ENCODE measurements at regions not wholly inside any gene's neighbourhood (a gene's known extent, or its start where the extent isn't known, plus 50 kb on each side); places are given as distances from the start of the nearest gene placed in this dataset.

DNA sequence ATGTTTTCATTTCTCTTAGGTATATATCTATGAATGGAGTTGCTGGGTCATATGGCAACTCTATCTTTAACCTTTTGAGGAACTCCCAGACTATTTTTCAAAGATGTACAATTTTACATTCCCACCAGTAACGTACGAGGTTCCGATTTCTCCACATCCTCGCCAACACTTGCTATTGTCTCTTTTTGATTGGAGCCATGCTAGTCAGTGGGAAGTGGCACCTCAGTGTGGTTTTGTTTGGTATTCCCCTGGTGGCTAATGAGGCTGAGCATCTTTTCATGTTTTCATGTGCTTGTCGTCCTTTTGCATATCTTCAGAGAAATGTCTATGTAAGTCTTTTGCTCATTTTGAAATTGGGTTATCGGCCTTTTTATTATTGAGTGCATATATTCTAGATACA is 178.6 kb upstream of the EXOC2 start:
- H3K4me1 ChIP-seq (ENCODE audit: control insufficient read depth, extremely low read depth, insufficient read depth, low read length): no peaks in the 10 kb centered on the region
- no peaks in the 10 kb centered on the region for H4K20me1 ChIP-seq (ENCODE audit: control insufficient read depth, extremely low read depth, insufficient read depth, low read length)
- peaks cover 4% of the 10 kb centered on the region for H3K27me3 ChIP-seq (ENCODE audit: control insufficient read depth, insufficient read depth, low read length)
- TF ChIP-seq EZH2 (IDR thresholded peaks at IDR 0.05; ENCODE audit: low read length, missing control alignments): no peak
- TF ChIP-seq, protein P1, sequence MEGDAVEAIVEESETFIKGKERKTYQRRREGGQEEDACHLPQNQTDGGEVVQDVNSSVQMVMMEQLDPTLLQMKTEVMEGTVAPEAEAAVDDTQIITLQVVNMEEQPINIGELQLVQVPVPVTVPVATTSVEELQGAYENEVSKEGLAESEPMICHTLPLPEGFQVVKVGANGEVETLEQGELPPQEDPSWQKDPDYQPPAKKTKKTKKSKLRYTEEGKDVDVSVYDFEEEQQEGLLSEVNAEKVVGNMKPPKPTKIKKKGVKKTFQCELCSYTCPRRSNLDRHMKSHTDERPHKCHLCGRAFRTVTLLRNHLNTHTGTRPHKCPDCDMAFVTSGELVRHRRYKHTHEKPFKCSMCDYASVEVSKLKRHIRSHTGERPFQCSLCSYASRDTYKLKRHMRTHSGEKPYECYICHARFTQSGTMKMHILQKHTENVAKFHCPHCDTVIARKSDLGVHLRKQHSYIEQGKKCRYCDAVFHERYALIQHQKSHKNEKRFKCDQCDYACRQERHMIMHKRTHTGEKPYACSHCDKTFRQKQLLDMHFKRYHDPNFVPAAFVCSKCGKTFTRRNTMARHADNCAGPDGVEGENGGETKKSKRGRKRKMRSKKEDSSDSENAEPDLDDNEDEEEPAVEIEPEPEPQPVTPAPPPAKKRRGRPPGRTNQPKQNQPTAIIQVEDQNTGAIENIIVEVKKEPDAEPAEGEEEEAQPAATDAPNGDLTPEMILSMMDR (conservative IDR thresholded peaks at IDR 0.05 in 1 of 2, IDR thresholded peaks at IDR 0.05 in 1 of 2; ENCODE audit: low read depth in 1 of 2, low read length in 2 of 2): no peak
- DNase-seq (ENCODE audit: low read depth in 2 of 2): no peak
- H3K36me3 ChIP-seq (ENCODE audit: control insufficient read depth, insufficient read depth, low read length): no peaks in the 10 kb centered on the region
- H3K9ac ChIP-seq (ENCODE audit: insufficient read depth, low read length): no peak overlapping the region
- H3K4me2 ChIP-seq (ENCODE audit: extremely low read depth, insufficient read depth, low read length): no peak overlapping the region
- no peaks in the 10 kb centered on the region for H3K9me3 ChIP-seq (ENCODE audit: control insufficient read depth, insufficient read depth, low read depth, low read length)
- H3K79me2 ChIP-seq (ENCODE audit: control insufficient read depth, insufficient read depth, low read length): no peaks in the 10 kb centered on the region
- H3K27ac ChIP-seq (ENCODE audit: insufficient read depth, low read length): no peak overlapping the region
- H3K4me3 ChIP-seq (replicated peaks in 1 of 4; ENCODE audit: control extremely low read depth in 1 of 4, insufficient read depth in 1 of 4, low read depth in 3 of 4, low read length in 4 of 4): no peak overlapping the region
- no peak overlapping the region for H2AFZ ChIP-seq (ENCODE audit: low read length)

DNA sequence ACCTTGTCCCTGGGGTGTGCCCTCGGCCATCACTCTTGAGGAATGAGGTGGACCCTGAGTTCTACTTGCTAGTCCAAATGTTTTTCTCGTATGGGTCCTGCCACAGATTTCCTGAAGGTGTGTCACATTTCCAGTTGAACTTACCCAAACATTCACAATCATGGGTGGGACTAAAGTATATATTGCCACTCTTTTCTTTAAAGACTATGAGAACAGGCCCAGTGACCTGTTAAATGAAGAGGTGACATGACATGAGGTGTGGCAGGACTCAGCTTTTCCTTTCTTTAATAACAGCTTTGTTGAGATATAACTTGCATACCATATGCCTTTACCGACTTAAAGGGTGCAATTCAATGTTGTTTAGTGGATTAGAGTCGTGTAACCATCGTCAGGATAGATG is 177.2 kb upstream of the EXOC2 start:
- peaks cover 2% of the 10 kb centered on the region for H3K27me3 ChIP-seq (ENCODE audit: control insufficient read depth, insufficient read depth, low read length)
- no peak overlapping the region for H3K9ac ChIP-seq (ENCODE audit: insufficient read depth, low read length)
- no peaks in the 10 kb centered on the region for H3K4me1 ChIP-seq (ENCODE audit: control insufficient read depth, extremely low read depth, insufficient read depth, low read length)
- TF ChIP-seq, protein P1 (conservative IDR thresholded peaks at IDR 0.05 in 1 of 2, IDR thresholded peaks at IDR 0.05 in 1 of 2; ENCODE audit: low read depth in 1 of 2, low read length in 2 of 2): no peak
- no peak for TF ChIP-seq EZH2 (IDR thresholded peaks at IDR 0.05; ENCODE audit: low read length, missing control alignments)
- H3K4me2 ChIP-seq (ENCODE audit: extremely low read depth, insufficient read depth, low read length): no peak overlapping the region
- no peaks in the 10 kb centered on the region for H3K79me2 ChIP-seq (ENCODE audit: control insufficient read depth, insufficient read depth, low read length)
- H3K9me3 ChIP-seq (ENCODE audit: control insufficient read depth, insufficient read depth, low read depth, low read length): no peaks in the 10 kb centered on the region
- H4K20me1 ChIP-seq (ENCODE audit: control insufficient read depth, extremely low read depth, insufficient read depth, low read length): no peaks in the 10 kb centered on the region
- no peak overlapping the region for H2AFZ ChIP-seq (ENCODE audit: low read length)
- no peak for DNase-seq (ENCODE audit: low read depth in 2 of 2)
- H3K4me3 ChIP-seq (replicated peaks in 1 of 4; ENCODE audit: control extremely low read depth in 1 of 4, insufficient read depth in 1 of 4, low read depth in 3 of 4, low read length in 4 of 4): no peak overlapping the region
- no peaks in the 10 kb centered on the region for H3K36me3 ChIP-seq (ENCODE audit: control insufficient read depth, insufficient read depth, low read length)
- no peak overlapping the region for H3K27ac ChIP-seq (ENCODE audit: insufficient read depth, low read length)

DNA sequence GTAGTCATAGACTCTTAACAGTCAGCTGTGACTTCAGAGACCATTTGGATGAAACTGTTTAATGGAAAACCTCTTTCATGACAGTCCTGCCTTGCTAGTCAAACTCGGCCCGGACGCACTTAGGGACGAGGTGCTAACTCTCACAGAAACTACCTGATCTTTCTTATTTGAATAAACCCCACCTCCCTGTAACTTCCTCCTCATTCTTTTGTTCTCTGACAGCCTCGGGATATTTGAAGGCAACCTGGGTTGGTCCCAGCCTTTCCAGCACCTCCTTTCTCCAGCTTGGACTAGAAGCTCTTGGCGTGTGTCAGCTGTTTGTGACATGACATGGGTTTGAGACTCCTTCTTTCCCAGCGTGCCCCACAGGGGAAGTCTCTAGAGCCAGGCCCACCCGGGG is 175.3 kb upstream of the EXOC2 start:
- H3K27ac ChIP-seq (ENCODE audit: insufficient read depth, low read length): no peak overlapping the region
- no peaks in the 10 kb centered on the region for H3K9me3 ChIP-seq (ENCODE audit: control insufficient read depth, insufficient read depth, low read depth, low read length)
- no peaks in the 10 kb centered on the region for H4K20me1 ChIP-seq (ENCODE audit: control insufficient read depth, extremely low read depth, insufficient read depth, low read length)
- H3K4me2 ChIP-seq (ENCODE audit: extremely low read depth, insufficient read depth, low read length): no peak overlapping the region
- DNase-seq (ENCODE audit: low read depth in 2 of 2): no peak
- no peak for TF ChIP-seq EZH2 (IDR thresholded peaks at IDR 0.05; ENCODE audit: low read length, missing control alignments)
- TF ChIP-seq, protein P1 (conservative IDR thresholded peaks at IDR 0.05 in 1 of 2, IDR thresholded peaks at IDR 0.05 in 1 of 2; ENCODE audit: low read depth in 1 of 2, low read length in 2 of 2): no peak
- H3K4me1 ChIP-seq (ENCODE audit: control insufficient read depth, extremely low read depth, insufficient read depth, low read length): no peaks in the 10 kb centered on the region
- no peaks in the 10 kb centered on the region for H3K36me3 ChIP-seq (ENCODE audit: control insufficient read depth, insufficient read depth, low read length)
- H3K4me3 ChIP-seq (replicated peaks in 1 of 4; ENCODE audit: control extremely low read depth in 1 of 4, insufficient read depth in 1 of 4, low read depth in 3 of 4, low read length in 4 of 4): no peak overlapping the region
- peaks cover 1% of the 10 kb centered on the region for H3K27me3 ChIP-seq (ENCODE audit: control insufficient read depth, insufficient read depth, low read length)
- no peaks in the 10 kb centered on the region for H3K79me2 ChIP-seq (ENCODE audit: control insufficient read depth, insufficient read depth, low read length)
- no peak overlapping the region for H2AFZ ChIP-seq (ENCODE audit: low read length)
- no peak overlapping the region for H3K9ac ChIP-seq (ENCODE audit: insufficient read depth, low read length)
